ENCODE measurements at regions not wholly inside any gene's neighbourhood (a gene's known extent, or its start where the extent isn't known, plus 50 kb on each side); places are given as distances from the start of the nearest gene placed in this dataset.
"Not testable (repeated sequence)": the region's sequence is repeated elsewhere in the genome, so short reads cannot be mapped to it uniquely, and the experiment has no call there.

DNA sequence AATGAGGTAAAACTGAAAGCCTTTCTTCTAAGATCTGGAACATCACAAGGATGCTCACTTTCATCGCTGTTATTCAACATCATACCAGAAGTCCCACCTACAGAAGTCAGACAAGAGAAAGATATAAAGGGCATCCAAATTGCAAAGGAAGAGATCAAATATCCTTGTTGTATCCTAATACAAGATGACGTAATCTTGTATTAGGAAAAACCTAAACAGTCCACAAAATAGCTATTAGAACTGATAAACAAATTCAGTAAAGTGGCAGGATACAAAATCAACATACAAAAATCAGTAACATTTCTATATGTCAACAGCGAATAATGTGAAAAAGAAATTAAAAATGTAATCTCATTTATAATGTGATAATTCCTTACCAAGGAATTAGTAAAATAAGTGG lies 195.1 kb upstream of the CBLB start:
- TF ChIP-seq, protein P1, sequence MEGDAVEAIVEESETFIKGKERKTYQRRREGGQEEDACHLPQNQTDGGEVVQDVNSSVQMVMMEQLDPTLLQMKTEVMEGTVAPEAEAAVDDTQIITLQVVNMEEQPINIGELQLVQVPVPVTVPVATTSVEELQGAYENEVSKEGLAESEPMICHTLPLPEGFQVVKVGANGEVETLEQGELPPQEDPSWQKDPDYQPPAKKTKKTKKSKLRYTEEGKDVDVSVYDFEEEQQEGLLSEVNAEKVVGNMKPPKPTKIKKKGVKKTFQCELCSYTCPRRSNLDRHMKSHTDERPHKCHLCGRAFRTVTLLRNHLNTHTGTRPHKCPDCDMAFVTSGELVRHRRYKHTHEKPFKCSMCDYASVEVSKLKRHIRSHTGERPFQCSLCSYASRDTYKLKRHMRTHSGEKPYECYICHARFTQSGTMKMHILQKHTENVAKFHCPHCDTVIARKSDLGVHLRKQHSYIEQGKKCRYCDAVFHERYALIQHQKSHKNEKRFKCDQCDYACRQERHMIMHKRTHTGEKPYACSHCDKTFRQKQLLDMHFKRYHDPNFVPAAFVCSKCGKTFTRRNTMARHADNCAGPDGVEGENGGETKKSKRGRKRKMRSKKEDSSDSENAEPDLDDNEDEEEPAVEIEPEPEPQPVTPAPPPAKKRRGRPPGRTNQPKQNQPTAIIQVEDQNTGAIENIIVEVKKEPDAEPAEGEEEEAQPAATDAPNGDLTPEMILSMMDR (IDR thresholded peaks at IDR 0.05; ENCODE audit: insufficient read depth, low read length) = no peak
- DNase-seq (ENCODE audit: low read depth) = no peak

GRCh38 chr3:106065831-106066230 lies 197.0 kb upstream of the CBLB start:
- no peak for DNase-seq (ENCODE audit: low read depth)
- TF ChIP-seq, protein P1 (IDR thresholded peaks at IDR 0.05; ENCODE audit: insufficient read depth, low read length) = no peak
- H3K4me3 ChIP-seq (ENCODE audit: low read depth, low read length) = no peak overlapping the region

More for the DNA sequence above, 195.1 kb upstream of the CBLB start:
- H3K4me3 ChIP-seq (ENCODE audit: low read depth, low read length) = no peak overlapping the region

DNA sequence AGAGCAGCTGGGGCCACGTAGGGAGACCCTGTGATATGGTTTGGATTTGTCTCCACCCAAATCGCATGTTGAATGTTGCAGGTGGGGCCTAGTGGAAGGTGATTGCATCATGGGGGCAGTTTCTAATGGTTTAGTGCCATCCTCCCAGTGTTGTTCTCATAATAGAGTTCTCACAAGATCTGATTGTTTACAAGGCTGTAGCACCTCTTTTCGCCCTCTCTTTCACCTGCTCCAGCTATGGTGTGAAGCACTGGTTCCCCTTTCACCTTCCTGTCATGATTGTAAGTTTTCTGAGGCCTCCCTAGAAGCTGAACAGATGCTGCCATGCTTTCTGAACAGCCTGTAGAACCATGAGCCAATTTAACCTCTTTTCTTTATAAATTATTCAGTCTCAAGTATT lies 198.9 kb upstream of the CBLB start:
- TF ChIP-seq, protein P1 (IDR thresholded peaks at IDR 0.05; ENCODE audit: insufficient read depth, low read length) = no peak
- H3K4me3 ChIP-seq (ENCODE audit: low read depth, low read length) = no peak overlapping the region
- DNase-seq (ENCODE audit: low read depth) = no peak

DNA sequence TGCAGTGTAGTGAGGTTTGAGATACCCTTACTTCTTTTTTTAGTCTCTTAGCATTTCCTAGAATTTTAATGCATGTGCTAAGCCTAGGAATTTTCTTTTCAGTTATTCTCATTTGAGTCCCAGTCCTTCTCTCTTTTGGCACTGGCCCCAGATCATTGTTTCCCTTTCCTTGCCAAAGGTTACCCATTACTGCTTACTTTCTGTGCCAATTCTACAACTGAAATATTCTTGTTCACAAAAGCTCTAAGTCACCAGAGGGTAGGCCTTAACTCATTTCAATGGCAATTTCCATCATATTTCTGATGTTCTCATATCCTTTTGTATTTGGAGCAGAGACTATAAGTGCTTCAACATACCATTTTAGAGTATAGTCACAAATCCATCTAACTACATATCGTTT lies 199.6 kb upstream of the CBLB start:
- TF ChIP-seq, protein P1 (IDR thresholded peaks at IDR 0.05; ENCODE audit: insufficient read depth, low read length) = no peak
- H3K4me3 ChIP-seq (ENCODE audit: low read depth, low read length) = no peak overlapping the region
- peak; percentile 47 for DNase-seq (ENCODE audit: low read depth)

- TF ChIP-seq, protein P1 (IDR thresholded peaks at IDR 0.05; ENCODE audit: insufficient read depth, low read length) = no peak
- H3K4me3 ChIP-seq (ENCODE audit: low read depth, low read length) = no peak overlapping the region
- DNase-seq (ENCODE audit: low read depth) = peak; percentile 83
Observed at GRCh38 chr3:106068795-106069194, 200.0 kb upstream of the CBLB start.

- TF ChIP-seq, protein P1 (IDR thresholded peaks at IDR 0.05; ENCODE audit: insufficient read depth, low read length) = no peak
- no peak for DNase-seq (ENCODE audit: low read depth)
- H3K4me3 ChIP-seq (ENCODE audit: low read depth, low read length) = no peak overlapping the region
Observed at GRCh38 chr3:106070187-106070586, 201.4 kb upstream of the CBLB start.

- no peak for DNase-seq (ENCODE audit: low read depth)
- TF ChIP-seq, protein P1 (IDR thresholded peaks at IDR 0.05; ENCODE audit: insufficient read depth, low read length) = no peak
Observed at GRCh38 chr3:106071306-106071705, 202.5 kb upstream of the CBLB start.

DNA sequence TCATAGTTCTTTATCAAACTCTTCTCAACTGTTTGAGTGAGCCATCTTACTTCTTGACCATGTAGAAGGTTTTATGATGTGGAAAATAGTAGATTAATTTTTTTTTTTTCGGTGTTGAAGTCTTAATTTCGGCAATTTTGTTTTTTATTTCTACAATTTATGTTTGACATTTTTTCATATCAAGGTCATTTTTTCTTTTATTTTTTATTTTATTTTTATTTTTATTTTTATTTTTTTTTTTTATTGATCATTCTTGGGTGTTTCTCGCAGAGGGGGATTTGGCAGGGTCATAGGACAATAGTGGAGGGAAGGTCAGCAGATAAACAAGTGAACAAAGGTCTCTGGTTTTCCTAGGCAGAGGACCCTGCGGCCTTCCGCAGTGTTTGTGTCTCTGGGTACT lies 203.8 kb upstream of the CBLB start:
- not testable (repeated sequence) for H3K4me3 ChIP-seq (ENCODE audit: low read depth, low read length); DNase-seq (ENCODE audit: low read depth)

More at GRCh38 chr3:106071306-106071705, 202.5 kb upstream of the CBLB start:
- H3K4me3 ChIP-seq (ENCODE audit: low read depth, low read length) = no peak overlapping the region

GRCh38 chr3:106073806-106074205 lies 205.0 kb upstream of the CBLB start:
- not testable (repeated sequence) for H3K4me3 ChIP-seq (ENCODE audit: low read depth, low read length); DNase-seq (ENCODE audit: low read depth)

- H3K4me3 ChIP-seq (ENCODE audit: low read depth, low read length); DNase-seq (ENCODE audit: low read depth): not testable (repeated sequence)
Observed at GRCh38 chr3:106075731-106076130, 206.9 kb upstream of the CBLB start.
